Pancreas (tissue), 10 donors: ENCODE measurements at regions not wholly inside any gene's neighbourhood (a gene's known extent, or its start where the extent isn't known, plus 50 kb on each side); places are given as distances from the start of the nearest gene placed in this dataset.
"Not testable (repeated sequence)": the region's sequence is repeated elsewhere in the genome, so short reads cannot be mapped to it uniquely, and the experiment has no call there.

Experiments used
- ATAC-seq, 4 donors: fragments of 200-7000 bp; cut with Tn5 transposase; one replicate each; pipeline versions ENCODE4 v1.8.0 to v1.9.1; 2020; ENCODE audit warnings: mild to moderate bottlenecking in 4 of 4, moderate library complexity in 4 of 4
- DNase-seq, 6 donors: peaks; one replicate each; pipeline ENCODE4 v3.0.0-alpha.2; 2020
- FAIRE-seq: peaks from 2 replicates; lab custom pipeline; 2012; peaks lifted over from hg19 to GRCh38; lab: Jason Lieb, UNC
- H3K27ac ChIP-seq, 4 donors: fragments of 200-600 bp; sonication (generic); 1 replicate in 3 of 4; 2 replicates in 1 of 4; pipeline versions ENCODE4 v1.5.0 to v1.8.0; 2020
- H3K27me3 ChIP-seq, 4 donors: fragments of 200-600 bp; one replicate each; pipeline ENCODE4 v1.8.0; 2021
- H3K36me3 ChIP-seq, 3 donors: fragments of 200-600 bp; sonication (generic) in 1 of 3; one replicate each; pipeline versions ENCODE4 v1.5.0 to v1.8.0; 2020 to 2021
- H3K4me1 ChIP-seq, 3 donors: fragments of 200-600 bp; one replicate each; pipeline ENCODE4 v1.8.0; 2021
- H3K4me3 ChIP-seq, 4 donors: fragments of 200-600 bp; sonication (generic) in 2 of 4; one replicate each; pipeline versions ENCODE4 v1.5.0 to v1.8.0; 2020 to 2021
- H3K9me3 ChIP-seq, 4 donors: fragments of 200-600 bp; one replicate each; pipeline ENCODE4 v1.8.0; 2021
- CTCF ChIP-seq, 4 donors: fragments of 200-600 bp; sonication (generic) in 3 of 4; IDR thresholded peaks; one replicate each; pipeline versions ENCODE4 v1.5.0 to v1.8.0; 2021; ENCODE audit warnings: antibody characterized with exemption in 4 of 4
- WGBS, 2 donors: extraction: QIAGEN DNeasy Blood & Tissue Kit; methylation state at CpG; one replicate each; pipeline ENCODE4 v1.1.7; 2013; 5-methylcytosine and 5-hydroxymethylcytosine counted together
- intact Hi-C, 3 donors: fragments of 100-400 bp; cut with DNase I; formaldehyde crosslinking; loops; one replicate each; pipeline versions ENCODE4 v1.11.1 to v1.14.2; 2022
- donor health status: healthy with polysubstance abuse.
- donor health status: DM: no; HTN: no; CAD: no; lungs with moderate emphysema.
- donor health status: DM: no; HTN: no; CAD: no.
- donor health status: control.
- donor health status: control.
- donor health status: Bipolar disorder and iron deficiency.
- donor health status: DM: yes; HTN: yes; CAD: no.
- donor health status: DM: no; HTN: no; CAD: no.
- donor health status: DM: no; HTN: no; CAD: no.
- donor health status: DM: yes; HTN: yes; CAD: no.

DNA sequence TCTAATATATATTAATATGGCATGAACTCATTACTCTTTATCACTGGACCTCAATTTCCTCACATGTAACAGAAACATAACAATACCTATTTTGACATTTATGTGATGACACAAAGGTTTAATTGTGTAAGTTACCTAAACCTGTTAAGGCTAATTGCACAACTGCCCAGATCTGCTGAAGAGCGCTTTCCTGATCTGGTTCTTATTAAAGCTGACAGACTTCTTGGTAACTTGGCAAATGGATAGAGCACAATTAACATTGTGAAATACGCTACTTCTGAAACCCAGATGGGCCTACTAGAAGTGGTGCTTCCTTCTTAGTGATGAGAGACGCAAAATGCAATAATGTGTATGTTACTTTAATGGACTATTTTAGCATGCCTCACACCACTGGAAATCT, 1767.2 kb upstream of the RAG2 start:
- no peaks in the 10 kb centered on the region for H3K4me1 ChIP-seq
- FAIRE-seq (no peak), ATAC-seq (no peak), DNase-seq (no peak)
- 88 to 93% methylated on average over 3 of the region's 3 CpGs for WGBS, 2 donors
- no peaks in the 10 kb centered on the region for H3K36me3 ChIP-seq
- TF ChIP-seq CTCF (IDR thresholded peaks at IDR 0.05) = no peak
- H3K27me3 ChIP-seq = no peaks in the 10 kb centered on the region
- no peak overlapping the region for H3K4me3 ChIP-seq
- no peaks in the 10 kb centered on the region for H3K9me3 ChIP-seq
- intact Hi-C loops = no loop called here
- H3K27ac ChIP-seq = no peak overlapping the region

- intact Hi-C loops = no loop called here
- Histone ChIP-seq H3K4me1 (no peaks in the 10 kb centered on the region), H3K27ac (no peak overlapping the region), H3K36me3 (no peaks in the 10 kb centered on the region), H3K27me3 (no peaks in the 10 kb centered on the region), H3K9me3 (no peaks in the 10 kb centered on the region), H3K4me3 (no peak overlapping the region)
- TF ChIP-seq CTCF (IDR thresholded peaks at IDR 0.05) = no peak
- WGBS, 2 donors = 60 to 79% methylated on average over 2 of the region's 2 CpGs
- ATAC-seq (no peak), DNase-seq (no peak), FAIRE-seq (no peak)
Measured at GRCh38 chr11:38356255-38356654, 1758.2 kb upstream of the RAG2 start.

- 77 to 86% methylated on average over 3 of the region's 3 CpGs for WGBS, 2 donors
- Histone ChIP-seq H3K4me3 (no peak overlapping the region), H3K9me3 (no peaks in the 10 kb centered on the region), H3K27me3 (no peaks in the 10 kb centered on the region), H3K27ac (no peak overlapping the region), H3K36me3 (no peaks in the 10 kb centered on the region), H3K4me1 (no peaks in the 10 kb centered on the region)
- no peak for DNase-seq
- intact Hi-C loops = no loop called here
- no peak for FAIRE-seq
- no peak for TF ChIP-seq CTCF (IDR thresholded peaks at IDR 0.05)
- ATAC-seq = no peak
Measured at GRCh38 chr11:38345286-38345685, 1747.2 kb upstream of the RAG2 start.

DNA sequence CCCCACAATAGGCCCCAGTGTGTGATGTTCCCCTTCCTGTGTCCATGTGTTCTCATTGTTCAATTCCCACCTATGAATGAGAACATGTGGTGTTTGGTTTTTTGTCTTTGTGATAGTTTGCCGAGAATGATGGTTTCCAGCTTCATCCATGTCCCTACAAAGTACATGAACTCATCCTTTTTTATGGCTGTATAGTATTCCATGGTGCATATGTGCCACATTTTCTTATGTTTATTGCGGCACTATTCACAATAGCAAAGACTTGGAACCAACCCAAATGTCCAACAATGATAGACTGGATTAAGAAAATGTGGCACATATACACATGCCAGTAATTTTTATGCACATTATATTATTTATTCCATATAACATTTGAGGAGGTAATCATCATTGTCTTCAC, 1743.6 kb upstream of the RAG2 start:
- FAIRE-seq, H3K27me3 ChIP-seq, H3K4me3 ChIP-seq, DNase-seq, intact Hi-C loops, H3K36me3 ChIP-seq, H3K27ac ChIP-seq, H3K4me1 ChIP-seq, H3K9me3 ChIP-seq, ATAC-seq: not testable (repeated sequence)
- WGBS, 2 donors = 82 to 89% methylated on average over 2 of the region's 2 CpGs

DNA sequence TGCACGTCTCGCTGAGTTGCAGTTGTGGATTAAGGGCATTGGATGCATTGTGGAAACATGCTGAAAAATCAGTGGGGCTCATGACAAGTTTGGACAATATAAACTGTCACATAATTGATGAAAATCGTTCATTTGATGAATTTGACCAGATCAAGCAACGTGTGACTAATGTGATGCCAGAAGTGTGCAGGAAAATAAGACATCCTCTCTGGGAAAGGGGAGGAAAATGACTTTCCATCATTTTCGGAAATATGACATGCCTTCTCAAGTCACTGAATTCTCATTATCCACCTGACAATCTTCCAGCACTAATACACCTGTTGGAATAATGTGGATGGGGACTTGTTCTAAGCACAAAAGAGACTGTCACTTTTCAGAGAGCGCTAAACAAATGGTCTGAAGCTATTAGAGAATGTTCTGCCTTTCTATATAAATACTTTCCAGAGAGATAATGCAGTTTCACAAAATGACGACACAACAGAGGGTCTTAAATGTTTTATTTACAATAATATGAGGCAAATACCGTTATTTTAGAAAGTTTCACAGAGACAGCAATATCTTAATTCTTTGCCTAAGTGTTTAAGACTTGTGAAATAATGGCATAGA, 1741.9 kb upstream of the RAG2 start:
- Histone ChIP-seq H3K4me1 (no peaks in the 10 kb centered on the region), H3K27ac (no peak overlapping the region), H3K36me3 (no peaks in the 10 kb centered on the region), H3K9me3 (no peaks in the 10 kb centered on the region), H3K4me3 (no peak overlapping the region), H3K27me3 (no peaks in the 10 kb centered on the region)
- intact Hi-C loops = no loop called here
- no peak for TF ChIP-seq CTCF (IDR thresholded peaks at IDR 0.05)
- ATAC-seq = no peak
- no peak for DNase-seq
- FAIRE-seq = no peak
- WGBS, 2 donors = 63 to 72% methylated on average over 8 of the region's 8 CpGs

- 64 to 77% methylated on average over 5 of the region's 5 CpGs for WGBS, 2 donors
- H3K4me1 ChIP-seq, DNase-seq, intact Hi-C loops, H3K4me3 ChIP-seq, H3K27ac ChIP-seq, FAIRE-seq, H3K9me3 ChIP-seq, H3K27me3 ChIP-seq, ATAC-seq, H3K36me3 ChIP-seq: not testable (repeated sequence)
Measured at GRCh38 chr11:38338022-38338421, 1740.0 kb upstream of the RAG2 start.
